GM19351 (cell line): ENCODE measurements at regions not wholly inside any gene's neighbourhood (a gene's known extent, or its start where the extent isn't known, plus 50 kb on each side); places are given as distances from the start of the nearest gene placed in this dataset.
"Not testable (repeated sequence)": the region's sequence is repeated elsewhere in the genome, so short reads cannot be mapped to it uniquely, and the experiment has no call there.

Experiments used
- ATAC-seq: cut with Tn5 transposase; IDR thresholded peaks from one replicate; pipeline ENCODE4 v1.9.1; 2021; ENCODE audit warnings: mild to moderate bottlenecking, moderate library complexity; ENCODE audit not compliant: unreplicated experiment

DNA sequence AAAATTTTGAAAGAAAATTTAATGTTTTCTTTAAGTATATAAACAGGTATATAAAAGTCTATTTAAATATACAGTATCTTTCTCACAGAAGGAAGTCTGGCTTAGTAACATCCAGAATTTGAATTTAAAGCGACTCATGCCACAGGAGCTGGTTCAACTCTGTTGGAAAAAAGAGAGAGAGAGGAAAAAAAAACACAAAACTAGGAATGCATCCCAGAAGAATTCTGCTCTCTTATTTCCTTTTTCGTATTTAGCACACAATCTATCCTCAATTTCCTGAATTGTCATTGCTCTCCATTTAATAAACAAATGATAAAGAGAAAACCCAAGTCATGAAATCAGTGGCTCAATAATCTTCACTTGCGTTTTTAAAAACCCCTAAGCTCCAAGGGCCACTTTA, 107.5 kb upstream of the SCAF8 start:
- no peak for ATAC-seq

DNA sequence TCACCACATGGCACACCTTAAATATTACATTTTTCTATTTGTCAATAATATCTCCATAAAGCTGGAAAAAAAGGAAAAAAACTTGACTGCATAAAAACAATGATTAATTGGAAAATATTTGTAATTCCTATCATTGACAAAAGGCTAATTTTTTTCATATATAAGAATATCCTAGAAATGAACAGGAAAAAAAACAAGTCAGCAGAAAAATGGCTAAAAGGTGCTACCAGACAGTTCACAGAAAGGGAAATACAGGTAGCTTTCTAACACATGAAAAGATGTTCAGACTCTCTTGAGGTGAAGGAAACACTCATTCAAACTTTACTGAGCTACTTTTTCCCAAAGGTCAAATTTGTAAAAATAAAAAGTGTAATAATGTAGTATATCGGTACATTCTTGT, 104.1 kb upstream of the SCAF8 start:
- no peak for ATAC-seq

DNA sequence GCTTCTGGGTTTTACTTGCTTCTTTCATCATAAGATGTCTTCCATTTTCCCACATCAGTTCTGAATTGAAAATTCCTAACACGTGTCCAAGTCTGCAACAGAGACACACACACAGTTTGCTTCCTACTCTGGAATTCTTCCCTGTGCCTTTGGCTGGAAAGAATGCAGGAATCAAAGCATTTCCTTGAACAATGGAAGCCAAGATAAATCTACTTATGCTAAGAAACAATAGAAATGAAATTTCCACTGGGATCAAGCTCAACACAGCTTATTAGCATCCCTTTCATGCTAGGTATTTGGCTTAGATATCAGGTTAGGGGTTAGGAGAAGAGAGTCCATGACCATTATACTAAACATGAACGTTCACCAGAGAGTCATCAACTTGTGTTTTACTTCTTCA, 101.1 kb upstream of the SCAF8 start:
- ATAC-seq, result no peak

DNA sequence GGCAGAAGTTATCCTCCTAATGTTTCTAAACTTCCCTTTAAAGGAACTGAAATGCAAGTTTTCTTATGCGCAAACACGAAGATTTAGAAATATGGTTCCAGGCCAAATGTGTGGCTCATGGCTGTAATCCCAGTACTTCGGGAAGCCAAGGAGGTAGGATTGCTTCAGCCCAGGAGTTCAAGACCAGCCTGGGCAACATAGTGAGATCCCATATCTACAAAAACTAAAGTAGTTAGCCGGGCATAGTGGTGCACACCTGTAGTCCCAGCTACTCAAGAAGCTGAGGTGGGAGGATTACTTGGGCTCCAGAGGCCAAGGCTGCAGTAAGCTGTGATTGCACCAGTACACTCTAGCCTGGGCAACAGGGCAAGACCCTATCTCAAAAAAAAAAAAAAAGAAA, 95.8 kb upstream of the SCAF8 start:
- no peak for ATAC-seq

DNA sequence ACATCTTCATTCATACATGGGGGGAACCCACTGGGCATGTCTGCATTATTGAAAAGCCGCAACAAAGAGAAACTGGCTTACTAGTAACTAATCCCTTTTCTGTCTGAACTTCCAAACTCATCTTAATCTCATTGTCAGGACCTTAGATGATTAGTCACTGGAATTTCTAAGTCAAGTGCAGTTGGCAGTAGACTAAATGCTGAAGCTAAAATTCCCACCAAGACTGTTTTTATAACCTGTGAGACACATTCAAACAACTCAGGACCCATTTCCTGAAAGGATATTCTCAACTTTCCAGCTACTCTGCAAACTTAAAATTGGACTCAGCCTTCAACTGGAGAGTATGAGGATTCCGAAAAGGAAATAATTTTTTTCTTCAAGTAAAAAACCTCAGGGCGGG, 94.8 kb upstream of the SCAF8 start:
- ATAC-seq, result no peak

DNA sequence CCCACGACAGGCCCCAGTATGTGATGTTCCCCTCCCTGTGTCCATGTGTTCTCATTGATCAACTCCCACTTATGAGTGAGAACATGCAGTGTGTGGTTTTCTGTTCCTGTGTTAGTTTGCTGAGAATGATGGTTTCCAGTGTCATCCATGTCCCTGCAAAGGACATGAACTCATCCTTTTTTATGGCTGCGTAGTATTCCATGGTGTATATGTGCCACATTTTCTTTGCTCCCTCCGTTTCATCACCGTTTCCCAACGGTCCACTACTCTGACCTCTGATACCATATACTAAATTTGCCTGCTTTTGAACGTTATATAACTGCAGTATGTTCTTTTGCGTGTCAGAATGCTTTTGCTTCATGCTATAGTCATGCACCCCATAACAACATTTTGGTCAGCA, 94.0 kb upstream of the SCAF8 start:
- not testable (repeated sequence) for ATAC-seq

DNA sequence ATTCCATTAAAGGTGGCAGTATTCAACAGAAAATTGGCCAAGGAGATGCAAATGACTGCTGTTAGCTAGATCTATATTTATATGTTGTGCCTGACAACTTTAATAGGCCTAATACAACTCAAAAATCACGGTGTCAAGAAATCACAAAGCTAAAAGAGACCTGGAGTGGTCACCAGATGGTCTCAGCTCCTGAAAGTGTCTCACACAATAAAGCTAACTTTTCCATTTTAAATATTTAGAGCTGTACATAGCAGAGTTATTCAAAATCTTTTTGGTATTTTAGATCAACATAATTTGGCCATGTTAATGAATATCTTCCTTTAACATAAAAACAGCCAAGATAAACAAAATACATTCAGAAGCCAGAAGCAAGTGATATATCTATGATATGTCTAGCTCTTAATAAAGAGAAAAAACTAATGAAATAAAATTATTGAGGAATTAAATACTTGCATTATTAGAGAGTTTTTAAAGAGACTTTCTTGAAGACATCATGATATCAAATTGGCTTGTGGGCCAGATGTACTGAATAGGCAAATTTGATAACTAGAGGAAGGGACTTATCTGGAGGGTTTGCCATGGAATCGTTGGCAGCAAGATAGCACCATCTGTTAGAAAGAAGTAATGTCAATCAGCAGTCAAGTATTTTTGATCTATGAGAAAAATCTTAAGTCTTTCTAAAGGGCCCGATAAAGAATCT, 84.9 kb upstream of the SCAF8 start:
- no peak for ATAC-seq

DNA sequence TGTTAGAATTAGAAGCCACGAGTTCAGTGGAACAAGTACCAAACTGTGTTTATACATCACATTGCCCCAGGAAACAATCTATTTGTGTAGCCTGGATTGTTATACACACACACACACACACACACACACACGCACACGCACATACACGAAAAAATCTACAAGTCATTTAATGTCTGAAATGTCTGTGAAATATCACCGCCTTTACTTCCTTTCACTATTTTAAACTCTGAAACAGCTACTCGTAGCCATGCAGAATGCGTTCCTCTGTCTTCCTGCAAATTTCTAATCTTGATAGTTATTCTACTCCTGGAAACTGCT, 84.4 kb upstream of the SCAF8 start:
- ATAC-seq, result no peak

DNA sequence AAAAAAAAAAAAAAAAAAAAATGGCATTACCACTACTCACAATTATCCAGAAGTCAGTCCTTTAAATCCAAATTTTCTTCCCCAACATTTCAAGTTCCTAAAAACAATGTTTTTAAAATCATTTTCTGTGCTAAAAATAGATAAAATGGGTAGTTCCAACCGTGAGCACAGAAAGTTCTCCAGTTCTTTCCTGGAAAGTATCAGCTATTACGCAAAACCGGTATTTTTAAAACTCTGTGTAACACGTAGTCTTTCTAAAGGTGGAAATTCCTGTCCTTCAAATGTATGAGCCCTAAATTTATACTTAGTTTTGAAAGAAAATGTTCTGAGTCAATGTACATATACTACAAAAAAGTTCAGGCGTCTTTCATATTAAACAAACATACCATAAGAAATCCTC, 83.5 kb upstream of the SCAF8 start:
- ATAC-seq, result no peak

DNA sequence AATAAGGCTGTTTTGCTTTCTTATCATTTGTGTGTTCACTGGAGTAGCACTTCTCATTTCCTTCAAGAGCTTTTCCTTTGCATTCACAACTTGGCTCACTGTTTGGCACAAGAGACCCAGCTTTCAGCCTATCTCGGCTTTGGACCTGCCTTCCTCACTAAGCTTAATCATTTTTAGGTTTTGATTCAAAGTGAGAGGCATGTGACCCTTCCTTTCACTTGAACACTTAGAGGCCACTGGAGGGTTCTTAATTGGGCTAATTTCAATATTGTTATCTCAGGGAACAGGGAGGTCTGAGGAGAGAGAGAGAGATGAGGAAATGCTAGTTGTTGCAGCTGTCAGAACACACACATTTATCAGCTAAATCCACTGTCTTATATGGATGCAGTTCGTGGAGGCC, 82.9 kb upstream of the SCAF8 start:
- ATAC-seq, result no peak

DNA sequence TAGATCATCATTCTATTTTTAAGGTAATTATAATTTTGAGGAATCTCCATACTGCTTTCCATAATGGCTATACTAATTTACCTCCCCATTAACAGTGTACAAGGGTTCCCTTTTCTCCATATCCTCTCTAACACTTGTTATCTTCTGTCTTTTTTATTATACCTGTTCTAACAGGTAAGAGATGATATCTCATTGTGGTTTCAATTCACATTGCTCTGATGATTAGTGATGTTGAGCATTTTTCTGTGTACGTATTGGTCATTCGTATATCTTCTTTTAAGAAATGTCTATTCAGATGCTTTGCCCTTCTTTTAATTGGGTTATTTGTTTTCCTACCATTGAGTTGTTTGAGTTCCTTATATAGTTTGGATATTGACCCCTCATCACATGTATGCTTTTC, 81.6 kb upstream of the SCAF8 start:
- ATAC-seq, result no peak

DNA sequence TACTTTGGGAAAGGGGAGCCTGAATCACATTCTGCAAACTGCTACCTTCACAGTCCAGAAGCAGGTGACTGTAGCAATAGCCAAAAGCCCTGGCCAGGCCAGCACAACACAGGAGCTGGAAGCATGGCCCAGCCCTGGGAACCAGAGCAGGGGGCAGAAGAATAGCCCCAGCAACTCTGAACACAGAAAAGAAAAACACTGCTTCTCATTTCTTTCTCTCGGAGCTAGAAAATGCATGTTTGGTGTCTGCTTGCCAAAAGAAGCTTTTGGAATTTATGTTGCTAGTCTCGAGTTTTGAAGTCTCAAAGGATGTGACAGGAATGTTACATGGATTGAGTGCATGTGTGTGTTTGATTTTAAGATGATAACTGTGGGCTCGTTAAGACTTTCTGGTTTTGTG, 79.8 kb upstream of the SCAF8 start:
- no peak for ATAC-seq

DNA sequence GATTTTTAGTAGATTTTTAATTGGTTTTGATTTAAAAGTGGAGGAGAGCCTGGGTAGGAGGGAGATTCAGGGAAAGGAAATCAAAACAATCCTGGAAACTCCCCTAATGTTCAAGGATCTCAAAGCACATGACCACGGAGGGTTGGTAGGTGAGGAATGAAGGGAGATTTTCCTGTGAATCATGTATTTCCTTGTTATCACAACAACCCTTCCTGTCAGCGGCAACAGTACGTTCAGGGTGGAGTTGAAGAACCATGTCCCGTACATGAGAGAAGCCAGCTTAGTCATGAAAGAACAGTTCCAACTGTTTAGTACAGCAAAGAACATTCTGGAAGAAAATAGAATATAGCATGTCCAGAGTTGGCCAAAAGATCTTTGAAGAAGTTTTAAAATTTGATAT, 79.4 kb upstream of the SCAF8 start:
- ATAC-seq, result no peak

DNA sequence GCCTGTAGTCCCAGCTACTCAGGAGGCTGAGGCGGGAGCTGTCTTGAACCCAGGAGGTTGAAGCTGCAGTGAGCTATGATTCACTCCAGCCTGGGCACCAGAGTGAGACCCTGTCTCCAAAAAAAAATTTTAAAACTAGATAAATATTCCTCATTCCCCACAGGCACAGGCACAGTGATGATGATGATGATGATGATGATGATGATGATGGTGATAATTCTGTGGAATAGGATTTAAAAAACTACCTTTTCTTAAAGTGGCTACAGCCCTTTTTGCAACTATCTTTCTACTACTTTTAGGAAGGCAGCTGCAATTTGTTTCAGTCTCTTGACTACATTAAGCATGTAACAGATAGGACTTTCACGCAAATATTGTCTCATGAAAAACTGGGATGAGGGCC, 76.6 kb upstream of the SCAF8 start:
- no peak for ATAC-seq

DNA sequence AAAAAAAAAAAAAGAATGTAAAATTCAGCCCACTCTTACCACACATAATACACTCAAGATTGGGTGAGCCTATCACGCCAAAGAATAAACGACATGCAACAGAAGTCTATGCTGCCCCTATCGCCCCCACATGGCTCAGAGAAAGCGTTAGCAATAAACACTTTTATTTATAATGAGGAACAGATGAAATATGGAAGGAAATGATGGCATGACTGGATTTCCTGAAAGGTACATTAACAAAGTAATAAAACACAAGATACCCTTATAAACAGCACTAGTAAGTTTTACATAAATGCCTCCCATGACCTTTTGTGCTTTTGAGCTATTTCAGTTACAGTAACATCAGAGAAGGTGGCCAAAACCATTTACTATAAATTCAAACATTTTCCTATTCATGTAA, 71.4 kb upstream of the SCAF8 start:
- ATAC-seq, result no peak

DNA sequence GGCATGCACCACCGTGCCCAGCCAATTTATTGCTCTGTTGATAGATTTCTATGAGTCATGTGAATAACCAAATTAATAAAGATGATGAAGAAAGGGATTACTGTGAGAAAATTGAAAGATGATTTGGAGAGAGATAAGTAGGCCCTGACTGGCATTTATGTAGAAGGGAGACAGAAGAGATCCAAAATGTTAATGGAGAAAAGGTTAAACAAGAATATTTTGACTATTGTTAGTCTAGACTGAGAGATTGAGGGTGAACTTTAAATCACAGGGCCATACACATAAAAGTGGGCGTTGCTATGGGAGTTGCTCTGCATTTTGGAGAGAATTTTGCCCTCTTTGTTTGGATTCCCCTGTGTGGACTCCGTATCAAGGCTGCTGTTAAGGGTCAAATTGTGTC, 68.9 kb upstream of the SCAF8 start:
- no peak for ATAC-seq

DNA sequence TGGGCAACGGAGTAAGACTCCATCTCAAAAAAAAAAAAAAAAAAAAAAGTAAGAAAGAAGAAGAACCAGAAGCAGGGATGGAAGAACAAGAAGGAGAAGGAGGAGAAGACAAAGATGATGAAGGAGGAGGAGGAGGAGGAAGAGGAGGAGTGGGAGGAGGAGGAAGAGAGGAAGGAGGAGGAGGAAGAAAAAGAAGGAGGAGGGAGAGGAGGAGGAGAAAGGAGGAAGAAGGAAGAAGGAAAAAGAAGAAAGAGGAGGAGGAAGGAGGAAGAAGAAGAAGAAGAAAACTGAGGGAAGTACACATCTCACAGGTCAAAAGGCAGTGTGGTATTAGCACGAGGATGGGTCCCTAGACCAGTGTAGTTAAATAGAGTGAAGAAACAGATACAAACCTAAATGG, 65.1 kb upstream of the SCAF8 start:
- ATAC-seq, result no peak

DNA sequence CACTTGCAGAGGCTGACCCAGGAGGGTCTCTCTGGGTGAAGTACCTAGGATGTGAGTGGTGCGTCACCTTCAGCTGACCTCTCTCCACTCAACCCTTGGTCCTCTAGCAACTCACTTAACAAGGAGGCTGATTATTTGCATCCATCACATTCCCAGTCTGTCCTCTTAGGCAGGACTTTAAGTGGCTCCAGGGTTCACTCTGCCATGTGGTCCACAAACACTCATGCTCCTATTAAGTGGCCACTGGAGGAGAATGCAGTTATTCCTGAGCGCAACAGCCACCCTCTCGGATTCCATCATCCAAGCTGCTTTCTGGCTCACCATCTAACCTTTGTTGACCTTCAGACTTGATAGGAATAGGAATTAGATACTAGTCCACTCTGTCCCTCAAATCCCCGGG, 61.1 kb upstream of the SCAF8 start:
- ATAC-seq, result no peak

DNA sequence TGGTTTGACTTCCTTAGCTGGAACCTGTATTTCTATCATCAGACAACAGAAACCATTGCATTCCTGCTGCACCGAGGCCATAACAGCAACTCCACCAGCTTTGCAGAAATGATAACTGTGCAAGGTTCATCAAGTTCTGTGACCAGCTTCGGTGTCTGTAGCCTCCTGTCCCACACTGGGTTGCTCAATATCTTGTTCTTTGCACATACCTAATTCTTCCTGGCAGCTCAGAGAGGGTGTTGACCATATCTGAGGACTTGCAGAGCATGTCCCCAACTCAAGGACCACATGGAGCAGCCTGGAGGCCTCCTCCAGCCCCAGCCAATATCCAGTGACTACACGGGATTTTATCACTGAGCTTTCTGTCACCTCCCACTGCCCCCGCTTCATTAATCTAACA, 59.3 kb upstream of the SCAF8 start:
- no peak for ATAC-seq

DNA sequence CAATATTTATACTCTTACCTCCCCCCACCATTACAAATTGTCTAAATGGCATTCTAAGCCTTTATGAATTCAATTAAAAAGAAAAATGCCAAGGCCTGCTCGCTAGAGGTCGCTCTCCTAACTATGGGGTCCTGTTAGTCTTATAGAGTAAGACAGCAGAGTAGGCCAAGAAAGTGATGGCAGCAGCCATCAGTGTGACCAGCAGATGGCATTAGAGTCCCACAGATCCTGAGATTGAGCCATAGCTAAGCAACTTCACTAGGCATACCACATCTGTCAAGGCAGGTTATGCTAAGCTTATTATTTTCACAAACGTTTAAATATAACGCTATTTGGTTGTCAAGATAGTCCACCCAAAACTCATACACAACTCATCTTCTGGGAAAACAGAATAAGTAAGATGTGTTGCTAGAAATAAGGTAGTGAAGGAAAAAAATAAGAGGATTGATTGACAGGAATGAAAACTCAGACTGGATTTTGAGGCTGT, 57.6 kb upstream of the SCAF8 start:
- peak; percentile 100 for ATAC-seq

DNA sequence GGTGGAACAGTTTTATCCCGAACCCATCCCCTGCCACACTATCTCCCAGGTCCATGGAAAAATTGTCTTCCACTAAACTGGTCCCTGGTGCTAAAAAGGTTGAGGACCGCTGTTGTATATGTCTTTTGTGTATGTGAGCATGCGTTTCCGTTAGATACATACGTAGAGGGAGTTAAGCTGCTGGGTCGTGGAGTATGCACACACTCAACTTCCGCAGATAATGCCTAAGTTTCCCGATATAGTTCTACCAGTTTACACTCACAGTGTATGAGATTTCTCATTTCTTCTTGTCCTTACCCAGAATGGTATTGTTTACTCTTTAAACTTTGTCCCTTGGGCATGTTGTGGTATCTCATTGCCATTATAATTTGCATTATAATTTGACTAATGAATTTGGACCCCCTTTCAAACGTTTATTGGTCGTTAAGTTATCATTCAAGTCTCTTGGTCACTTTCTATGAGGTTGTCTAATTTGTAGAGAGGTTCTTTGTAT, 50.5 kb upstream of the SCAF8 start:
- no peak for ATAC-seq
